Activated T-helper 1 cell treated with anti-CD3 and anti-CD28 coated beads, Interleukin-12 subunit alpha, Interleukin-12 subunit beta, Interleukin-2, Interleukin-4 antibody, amounts not matched to agents 30 ng/mL and 10 ng/mL and 1 ng/mL, durations not matched to agents 14 hours and 24 hours and 36 hours (primary cell): ENCODE measurements at regions not wholly inside any gene's neighbourhood (a gene's known extent, or its start where the extent isn't known, plus 50 kb on each side); places are given as distances from the start of the nearest gene placed in this dataset.
"Not testable (repeated sequence)": the region's sequence is repeated elsewhere in the genome, so short reads cannot be mapped to it uniquely, and the experiment has no call there.

Experiments used
- DNase-seq: peaks from one replicate; pipeline ENCODE4 v3.0.0; 2021; ENCODE audit warnings: low spot score
- H3K27ac Mint-ChIP-seq: one replicate; pipeline ENCODE4 v1.8.0; 2021; ENCODE audit warnings: mild to moderate bottlenecking, mixed read lengths
- H3K27me3 Mint-ChIP-seq: one replicate; pipeline ENCODE4 v1.8.0; 2022; ENCODE audit warnings: mild to moderate bottlenecking, moderate library complexity, mixed read lengths; ENCODE audit not compliant: insufficient read depth
- H3K36me3 Mint-ChIP-seq: one replicate; pipeline ENCODE4 v1.8.0; 2021; ENCODE audit warnings: low read depth, mixed read lengths
- H3K4me1 Mint-ChIP-seq: one replicate; pipeline ENCODE4 v1.8.0; 2021; ENCODE audit warnings: low read depth, mixed read lengths
- H3K4me3 Mint-ChIP-seq: one replicate; pipeline ENCODE4 v1.8.0; 2021; ENCODE audit warnings: mild to moderate bottlenecking, moderate library complexity, mixed read lengths
- H3K9me3 Mint-ChIP-seq: one replicate; pipeline ENCODE4 v1.8.0; 2021; ENCODE audit warnings: mixed read lengths
- intact Hi-C: fragments of 100-400 bp; cut with micrococcal nuclease; formaldehyde crosslinking; loops from one replicate; pipeline ENCODE4 v1.15.1; 2024

DNA sequence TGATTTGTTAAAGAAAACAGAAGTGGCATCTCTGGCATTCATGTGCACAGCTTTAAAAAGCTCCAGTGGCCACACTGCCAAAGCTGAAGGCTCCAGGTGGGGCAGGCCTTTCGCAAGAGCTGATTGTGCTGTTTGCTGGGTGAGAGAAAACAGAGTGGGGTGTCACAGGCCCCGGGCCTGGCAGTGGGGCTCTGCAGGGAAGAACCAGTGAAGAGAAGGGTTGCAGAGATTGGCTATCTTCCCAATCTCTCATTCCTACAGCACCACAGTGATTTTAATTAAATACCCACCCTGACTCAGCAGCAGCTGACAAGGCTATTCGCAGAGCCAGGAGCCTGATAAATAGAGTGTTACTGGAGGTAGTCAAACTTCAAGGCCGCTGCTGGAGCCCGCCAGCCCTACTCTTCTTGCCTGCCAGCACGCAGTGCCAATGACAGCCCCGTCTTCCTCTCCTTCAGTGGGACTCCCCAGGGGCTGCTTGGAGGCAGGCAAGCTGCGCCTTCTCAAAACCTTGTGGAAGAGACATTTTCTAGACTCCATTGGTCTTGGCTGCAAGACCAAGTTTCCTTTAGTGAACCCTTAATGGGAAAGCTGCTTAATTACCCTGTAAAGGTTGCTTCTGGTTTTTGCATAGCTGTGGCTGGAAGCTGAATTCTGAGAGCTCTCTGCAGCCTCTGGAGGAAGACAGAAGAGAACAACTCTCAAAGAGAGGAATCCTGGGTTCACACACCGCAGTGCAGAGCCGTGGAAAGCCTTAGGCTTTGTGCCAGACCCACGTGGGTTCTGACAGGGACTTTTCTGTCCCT lies 225.8 kb upstream of the SLCO3A1 start:
- Mint-ChIP-seq H3K36me3 (no peaks in the 10 kb centered on the region), H3K27me3 (no peaks in the 10 kb centered on the region), H3K9me3 (peaks cover 3% of the 10 kb centered on the region), H3K27ac (no peak overlapping the region), H3K4me3 (no peak overlapping the region), H3K4me1 (no peaks in the 10 kb centered on the region)
- no peak for DNase-seq
- intact Hi-C loops = no loop called here

DNA sequence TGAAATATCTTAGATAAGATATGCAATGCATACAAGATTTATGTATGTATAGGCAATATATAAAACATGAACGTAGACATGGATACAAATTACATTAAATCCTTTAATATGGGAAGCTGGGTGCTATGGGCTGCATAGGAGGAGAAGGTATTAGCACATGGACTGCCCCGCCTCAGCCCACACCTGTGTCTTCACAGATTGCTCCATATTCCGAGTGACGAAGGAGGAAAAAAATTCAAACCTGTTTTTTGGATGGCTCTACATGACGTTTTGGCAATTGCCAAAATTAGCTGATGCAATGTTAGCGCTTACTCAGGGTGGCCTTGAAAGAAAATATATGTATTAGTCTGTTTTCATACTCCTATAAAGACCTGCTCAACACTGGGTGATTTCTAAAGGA lies 223.4 kb upstream of the SLCO3A1 start:
- Mint-ChIP-seq H3K4me3 (no peak overlapping the region), H3K27me3 (no peaks in the 10 kb centered on the region), H3K4me1 (no peaks in the 10 kb centered on the region), H3K9me3 (peaks cover 3% of the 10 kb centered on the region), H3K27ac (no peak overlapping the region), H3K36me3 (no peaks in the 10 kb centered on the region)
- no peak for DNase-seq
- intact Hi-C loops = no loop called here

- H3K4me3 Mint-ChIP-seq = no peak overlapping the region
- intact Hi-C loops = no loop called here
- no peaks in the 10 kb centered on the region for H3K4me1 Mint-ChIP-seq
- DNase-seq = no peak
- peaks cover 3% of the 10 kb centered on the region for H3K9me3 Mint-ChIP-seq
- H3K36me3 Mint-ChIP-seq = no peaks in the 10 kb centered on the region
- H3K27ac Mint-ChIP-seq = no peak overlapping the region
- H3K27me3 Mint-ChIP-seq = no peaks in the 10 kb centered on the region
Measured at GRCh38 chr15:91632176-91632575, 221.3 kb upstream of the SLCO3A1 start.

- Mint-ChIP-seq H3K36me3 (no peaks in the 10 kb centered on the region), H3K4me3 (no peak overlapping the region), H3K27me3 (no peaks in the 10 kb centered on the region), H3K4me1 (no peaks in the 10 kb centered on the region), H3K27ac (no peak overlapping the region), H3K9me3 (peaks cover 6% of the 10 kb centered on the region)
- intact Hi-C loops = no loop called here
- no peak for DNase-seq
Measured at GRCh38 chr15:91632981-91633380, 220.5 kb upstream of the SLCO3A1 start.

DNA sequence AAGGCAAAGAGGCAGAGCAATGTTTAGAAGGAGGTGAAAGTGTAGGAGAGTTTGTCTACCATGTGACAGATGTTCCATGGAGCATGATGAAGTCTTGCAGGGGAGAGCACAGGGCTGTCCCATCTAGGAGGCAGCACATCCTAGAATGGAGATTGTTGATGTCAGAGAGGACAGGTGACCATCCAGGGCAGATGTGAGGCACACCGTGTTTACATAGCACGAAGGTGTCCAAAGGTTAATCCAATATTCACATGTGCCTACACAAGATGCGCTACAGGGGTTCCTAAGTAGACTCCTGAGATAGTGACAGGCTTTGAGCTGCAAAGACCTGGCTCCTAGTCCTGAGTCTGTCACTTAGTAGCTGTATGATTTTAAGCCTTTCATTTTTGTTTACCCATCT lies 219.3 kb upstream of the SLCO3A1 start:
- intact Hi-C loops = no loop called here
- Mint-ChIP-seq H3K4me1 (no peaks in the 10 kb centered on the region), H3K36me3 (no peaks in the 10 kb centered on the region), H3K4me3 (no peak overlapping the region), H3K9me3 (peaks cover 4% of the 10 kb centered on the region), H3K27me3 (no peaks in the 10 kb centered on the region), H3K27ac (no peak overlapping the region)
- no peak for DNase-seq

DNA sequence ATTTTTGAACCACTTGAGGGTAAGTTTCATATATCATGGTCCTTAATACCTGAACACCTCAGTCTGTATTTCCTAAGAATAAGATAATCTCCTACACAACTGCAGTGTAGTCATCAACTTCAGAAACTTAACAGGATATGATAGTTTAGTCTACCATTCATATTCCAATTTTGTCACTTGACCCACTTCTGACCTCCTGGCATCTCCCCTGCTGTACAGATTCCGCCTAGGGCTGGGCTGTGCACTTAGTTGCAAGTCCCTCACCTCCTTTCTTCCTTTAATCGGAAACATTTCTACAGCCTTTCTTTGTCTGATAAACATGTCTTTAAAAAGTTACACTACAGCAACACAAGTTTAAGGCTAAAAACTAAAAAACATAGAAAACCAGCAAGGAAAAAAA lies 218.4 kb upstream of the SLCO3A1 start:
- Mint-ChIP-seq H3K27ac (no peak overlapping the region), H3K36me3 (no peaks in the 10 kb centered on the region), H3K27me3 (no peaks in the 10 kb centered on the region), H3K4me3 (no peak overlapping the region), H3K4me1 (no peaks in the 10 kb centered on the region), H3K9me3 (peaks cover 4% of the 10 kb centered on the region)
- intact Hi-C loops = no loop called here
- DNase-seq = no peak

- H3K4me3 Mint-ChIP-seq = no peak overlapping the region
- H3K27me3 Mint-ChIP-seq = no peaks in the 10 kb centered on the region
- H3K9me3 Mint-ChIP-seq = peaks cover 4% of the 10 kb centered on the region
- intact Hi-C loops = no loop called here
- no peak overlapping the region for H3K27ac Mint-ChIP-seq
- DNase-seq = no peak
- H3K36me3 Mint-ChIP-seq = no peaks in the 10 kb centered on the region
- H3K4me1 Mint-ChIP-seq = no peaks in the 10 kb centered on the region
Measured at GRCh38 chr15:91635641-91636040, 217.9 kb upstream of the SLCO3A1 start.

DNA sequence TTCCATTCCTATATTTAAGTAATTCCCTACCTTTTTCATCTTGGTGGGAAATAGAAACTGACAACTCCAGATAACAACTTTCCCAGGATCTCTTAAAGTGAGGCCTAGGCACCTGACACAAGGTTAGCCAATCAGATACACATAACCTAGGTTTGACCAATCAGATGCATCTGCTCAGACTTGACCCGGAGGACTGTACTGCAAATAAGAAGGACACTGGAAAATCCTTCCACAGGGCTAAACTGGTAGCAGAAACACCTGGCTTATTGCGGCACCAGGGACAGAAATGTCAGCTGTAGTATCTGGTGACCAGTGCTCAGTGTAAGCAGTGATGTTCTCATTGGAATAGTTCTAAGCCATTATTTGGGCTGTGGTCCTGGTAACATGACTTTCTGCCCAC lies 204.5 kb upstream of the SLCO3A1 start:
- Mint-ChIP-seq H3K4me3 (no peak overlapping the region), H3K9me3 (no peaks in the 10 kb centered on the region), H3K4me1 (no peaks in the 10 kb centered on the region)

DNA sequence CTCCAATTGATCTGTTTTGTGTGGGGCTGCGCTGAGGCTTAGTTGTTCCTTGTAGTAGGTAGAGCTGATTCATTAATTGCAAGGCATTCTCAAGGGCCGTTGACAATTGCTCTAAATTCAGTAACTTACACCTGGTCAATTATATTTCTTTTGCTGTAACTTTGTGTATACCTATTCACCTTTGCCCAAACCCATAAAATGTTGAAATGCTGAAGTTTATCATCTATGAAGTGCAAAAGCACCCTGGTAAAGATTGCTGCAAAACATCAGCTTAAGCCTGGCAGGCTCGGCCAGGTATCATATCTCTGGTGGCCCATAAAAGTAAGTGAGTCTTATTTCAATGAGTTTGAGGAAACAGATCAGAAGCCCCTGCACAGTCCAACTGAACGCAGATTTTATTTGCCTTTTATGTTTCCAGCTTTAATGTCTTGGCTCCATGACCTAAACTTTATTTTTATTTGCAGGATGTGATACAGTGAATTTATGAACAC lies 203.6 kb upstream of the SLCO3A1 start:
- Mint-ChIP-seq H3K36me3 (no peaks in the 10 kb centered on the region), H3K4me1 (no peaks in the 10 kb centered on the region), H3K9me3 (no peaks in the 10 kb centered on the region), H3K27me3 (peaks cover 13% of the 10 kb centered on the region), H3K27ac (no peak overlapping the region), H3K4me3 (no peak overlapping the region)
- DNase-seq = no peak
- intact Hi-C loops = no loop called here

More for the DNA sequence above, 204.5 kb upstream of the SLCO3A1 start:
- no peak overlapping the region for H3K27ac Mint-ChIP-seq
- DNase-seq = no peak
- H3K36me3 Mint-ChIP-seq = no peaks in the 10 kb centered on the region
- intact Hi-C loops = no loop called here
- peaks cover 13% of the 10 kb centered on the region for H3K27me3 Mint-ChIP-seq

DNA sequence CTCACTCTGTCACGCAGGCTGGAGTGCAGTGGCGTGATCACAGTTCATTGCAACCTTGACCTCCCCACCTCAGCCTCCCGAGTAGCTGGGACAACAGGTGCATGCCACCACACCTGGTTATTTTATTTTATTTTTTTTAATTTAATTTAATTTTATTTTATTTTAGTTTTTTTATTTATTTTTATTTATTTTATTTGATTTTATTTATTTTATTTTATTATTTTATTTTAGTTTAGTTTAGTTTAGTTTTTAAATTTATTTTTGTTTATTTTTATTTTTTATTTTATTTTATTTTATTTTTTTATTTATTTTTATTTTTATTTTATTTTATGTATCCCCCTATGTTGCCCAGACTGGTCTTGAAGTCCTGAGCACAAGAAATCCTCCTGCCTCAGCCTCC lies 202.3 kb upstream of the SLCO3A1 start:
- intact Hi-C loops = no loop called here
- H3K27ac Mint-ChIP-seq = no peak overlapping the region
- H3K4me3 Mint-ChIP-seq = no peak overlapping the region

DNA sequence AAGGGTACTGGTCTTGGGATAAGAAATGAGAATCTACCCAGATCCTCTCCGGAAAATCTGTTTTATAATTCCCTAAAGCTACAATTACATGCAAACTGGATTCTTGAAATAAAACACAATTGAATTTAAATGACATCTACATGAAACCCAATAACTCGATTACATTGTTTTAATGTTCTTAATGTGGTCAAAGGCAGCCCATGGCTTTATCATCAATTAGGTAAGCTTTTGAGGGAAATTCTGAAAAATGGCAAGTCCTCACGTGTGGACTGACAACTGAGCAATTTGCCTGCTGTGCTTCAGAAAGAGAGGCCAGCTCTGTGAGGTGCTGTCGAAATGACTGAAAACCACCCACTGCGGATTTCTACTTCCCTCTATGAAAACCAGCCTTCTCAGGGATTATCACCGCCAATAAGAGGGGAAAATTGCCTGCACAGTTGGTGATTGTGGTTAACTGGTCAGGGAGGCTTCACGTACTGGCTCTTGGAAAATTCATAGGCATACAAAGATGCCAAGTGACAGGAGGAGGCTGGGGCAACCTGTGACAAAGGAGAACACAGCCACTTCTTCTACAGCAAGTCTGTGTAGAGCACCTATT lies 200.8 kb upstream of the SLCO3A1 start:
- no peak overlapping the region for H3K4me3 Mint-ChIP-seq
- H3K9me3 Mint-ChIP-seq = no peaks in the 10 kb centered on the region
- no peaks in the 10 kb centered on the region for H3K36me3 Mint-ChIP-seq
- intact Hi-C loops = no loop called here
- no peak for DNase-seq
- H3K27me3 Mint-ChIP-seq = peaks cover 24% of the 10 kb centered on the region
- H3K27ac Mint-ChIP-seq = no peak overlapping the region
- no peaks in the 10 kb centered on the region for H3K4me1 Mint-ChIP-seq

More for the DNA sequence above, 202.3 kb upstream of the SLCO3A1 start:
- DNase-seq = no peak
- Mint-ChIP-seq H3K9me3 (no peaks in the 10 kb centered on the region), H3K27me3 (peaks cover 18% of the 10 kb centered on the region), H3K36me3 (no peaks in the 10 kb centered on the region), H3K4me1 (no peaks in the 10 kb centered on the region)

DNA sequence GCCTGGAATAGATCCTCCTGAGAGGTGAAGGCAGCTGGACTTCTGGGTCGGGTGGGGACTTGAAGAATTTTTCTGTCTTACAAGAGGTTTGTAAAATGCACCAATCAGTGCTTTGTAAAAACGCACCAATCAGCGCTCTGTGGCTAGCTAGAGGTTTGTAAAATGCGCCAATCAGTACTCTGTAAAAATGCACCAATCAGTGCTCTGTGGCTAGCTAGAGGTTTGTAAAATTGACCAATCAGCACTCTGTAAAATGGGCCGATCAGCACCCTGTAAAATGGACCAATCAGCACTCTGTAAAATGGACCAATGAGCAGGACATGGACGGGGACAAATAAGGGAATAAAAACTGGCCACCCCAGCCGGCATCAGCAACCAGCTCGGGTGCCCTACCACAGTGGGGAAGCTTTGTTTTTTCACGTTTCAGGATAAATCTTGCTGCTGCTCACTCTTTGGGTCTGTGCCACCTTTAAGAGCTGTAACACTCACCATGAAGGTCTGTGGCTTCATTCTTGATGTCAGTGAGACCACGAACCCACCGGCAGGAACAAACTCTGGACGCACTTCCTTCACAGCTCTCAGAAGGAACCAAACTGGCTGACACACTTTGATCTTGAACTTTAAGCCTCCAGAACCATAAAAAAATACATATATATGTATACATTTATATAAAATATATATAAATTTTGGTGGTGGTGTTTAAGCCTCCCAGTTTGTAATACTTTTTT lies 197.8 kb upstream of the SLCO3A1 start:
- H3K9me3 Mint-ChIP-seq, DNase-seq, H3K36me3 Mint-ChIP-seq, H3K4me3 Mint-ChIP-seq, H3K4me1 Mint-ChIP-seq, intact Hi-C loops, H3K27ac Mint-ChIP-seq: not testable (repeated sequence)
- H3K27me3 Mint-ChIP-seq = peaks cover 38% of the 10 kb centered on the region

- Mint-ChIP-seq H3K27me3 (peaks cover 27% of the 10 kb centered on the region), H3K4me3 (no peak overlapping the region), H3K4me1 (no peaks in the 10 kb centered on the region), H3K36me3 (no peaks in the 10 kb centered on the region), H3K9me3 (no peaks in the 10 kb centered on the region), H3K27ac (no peak overlapping the region)
- intact Hi-C loops = no loop called here
- no peak for DNase-seq
Measured at GRCh38 chr15:91660174-91660649, 193.3 kb upstream of the SLCO3A1 start.
